Amniotic stem cell (primary cell): ENCODE measurements at regions not wholly inside any gene's neighbourhood (a gene's known extent, or its start where the extent isn't known, plus 50 kb on each side); places are given as distances from the start of the nearest gene placed in this dataset.

Source experiments
- DNase-seq: peaks from one replicate; lab custom pipeline; 2025; lab: John Stamatoyannopoulos, UW

- DNase-seq: no peak
These were observed 711.8 kb upstream of the MAP3K7 start for GRCh38 chr6:91298543-91299145.

GRCh38 chr6:91293395-91293794 lies 706.5 kb upstream of the MAP3K7 start:
- no peak for DNase-seq

- no peak for DNase-seq
These were observed 704.2 kb upstream of the MAP3K7 start for GRCh38 chr6:91291071-91291470.

GRCh38 chr6:91288741-91289140 lies 701.9 kb upstream of the MAP3K7 start:
- no peak for DNase-seq

- DNase-seq: no peak
These were observed 695.0 kb upstream of the MAP3K7 start for GRCh38 chr6:91281901-91282300.

GRCh38 chr6:91280494-91280830 lies 693.6 kb upstream of the MAP3K7 start:
- no peak for DNase-seq

GRCh38 chr6:91279740-91280493 lies 693.0 kb upstream of the MAP3K7 start:
- DNase-seq: no peak

- DNase-seq: no peak
These were observed 691.5 kb upstream of the MAP3K7 start for GRCh38 chr6:91278416-91278815.

- DNase-seq: no peak
These were observed 689.4 kb upstream of the MAP3K7 start for GRCh38 chr6:91276315-91276714.

GRCh38 chr6:91273729-91274128 lies 686.9 kb upstream of the MAP3K7 start:
- no peak for DNase-seq

GRCh38 chr6:91271807-91272206 lies 684.9 kb upstream of the MAP3K7 start:
- DNase-seq: no peak

GRCh38 chr6:91268941-91269340 lies 682.1 kb upstream of the MAP3K7 start:
- DNase-seq: no peak

- DNase-seq: no peak
These were observed 680.4 kb upstream of the MAP3K7 start for GRCh38 chr6:91267246-91267645.

GRCh38 chr6:91266156-91266555 lies 679.3 kb upstream of the MAP3K7 start:
- no peak for DNase-seq

GRCh38 chr6:91243436-91243835 lies 656.6 kb upstream of the MAP3K7 start:
- DNase-seq: no peak

GRCh38 chr6:91242614-91242949 lies 655.7 kb upstream of the MAP3K7 start:
- DNase-seq: no peak

- no peak for DNase-seq
These were observed 655.2 kb upstream of the MAP3K7 start for GRCh38 chr6:91241946-91242613.

GRCh38 chr6:91240878-91241603 lies 654.2 kb upstream of the MAP3K7 start:
- no peak for DNase-seq

GRCh38 chr6:91221072-91221720 lies 634.3 kb upstream of the MAP3K7 start:
- no peak for DNase-seq

- DNase-seq: no peak
These were observed 626.5 kb upstream of the MAP3K7 start for GRCh38 chr6:91213229-91213901.

GRCh38 chr6:91198588-91199255 lies 611.9 kb upstream of the MAP3K7 start:
- no peak for DNase-seq
